Uterus (tissue), 3 donors: ENCODE measurements at regions not wholly inside any gene's neighbourhood (a gene's known extent, or its start where the extent isn't known, plus 50 kb on each side); places are given as distances from the start of the nearest gene placed in this dataset.

Experiments used
- DNase-seq, 2 donors: peaks; one replicate each; pipeline ENCODE4 v3.0.0-alpha.2; 2019 to 2020
- H3K27ac ChIP-seq, 2 donors: fragments of 200-600 bp; sonication (generic); 1 replicate in 1 of 2; 2 replicates in 1 of 2; pipeline ENCODE4 v1.5.1; 2016 to 2018
- H3K27me3 ChIP-seq, 2 donors: fragments of 200-600 bp; sonication (generic); one replicate each; pipeline ENCODE4 v1.5.1; 2018 to 2019; ENCODE audit warnings: control low read depth in 1 of 2
- H3K36me3 ChIP-seq, 2 donors: fragments of 200-600 bp; sonication (generic); one replicate each; pipeline ENCODE4 v1.5.1; 2019; ENCODE audit warnings: control low read depth in 1 of 2
- H3K4me1 ChIP-seq, 2 donors: fragments of 200-600 bp; sonication (generic); one replicate each; pipeline ENCODE4 v1.5.1; 2018 to 2019; ENCODE audit warnings: control low read depth in 1 of 2
- H3K4me3 ChIP-seq, 2 donors: fragments of 200-600 bp; sonication (generic); 1 replicate in 1 of 2; 2 replicates in 1 of 2; pipeline ENCODE4 v1.5.1; 2018 to 2019; ENCODE audit warnings: mild to moderate bottlenecking in 1 of 2
- H3K9me3 ChIP-seq, 2 donors: fragments of 200-600 bp; sonication (generic); one replicate each; pipeline ENCODE4 v1.5.1; 2019; ENCODE audit warnings: control low read depth in 1 of 2
- CTCF ChIP-seq, 4 experiments: fragments of 200-600 bp in 2 of 4; fragments of 450-650 bp in 2 of 4; sonication (generic) in 2 of 4; IDR thresholded peaks; one replicate each; pipeline ENCODE4 v1.5.1; 2016 to 2019; ENCODE audit warnings: antibody characterized with exemption in 4 of 4, mild to moderate bottlenecking in 2 of 4, moderate library complexity in 1 of 4
- POLR2A ChIP-seq, 2 donors: fragments of 450-650 bp; IDR thresholded peaks; one replicate each; pipeline ENCODE4 v1.6.1; 2016; ENCODE audit warnings: antibody characterized with exemption in 2 of 2, mild to moderate bottlenecking in 1 of 2, moderate library complexity in 1 of 2
- intact Hi-C: fragments of 100-400 bp; cut with DNase I; formaldehyde crosslinking; loops from one replicate; pipeline ENCODE4 v1.15.1; 2023; ENCODE audit warnings: low total_unique reads
- donor health status: DM: yes; HTN: yes; CAD: no.

GRCh38 chr7:156088115-156088514 lies 275.9 kb upstream of the SHH start:
- no peak for DNase-seq
- H3K4me1 ChIP-seq, result no peaks in the 10 kb centered on the region
- H3K36me3 ChIP-seq, result no peaks in the 10 kb centered on the region
- no peak overlapping the region for H3K27ac ChIP-seq
- H3K4me3 ChIP-seq, result no peak overlapping the region
- intact Hi-C loops, result no loop called here
- no peaks in the 10 kb centered on the region for H3K27me3 ChIP-seq
- no peak for TF ChIP-seq CTCF (IDR thresholded peaks at IDR 0.05)
- TF ChIP-seq POLR2A (IDR thresholded peaks at IDR 0.05), result no peak
- no peaks in the 10 kb centered on the region for H3K9me3 ChIP-seq

GRCh38 chr7:156082048-156083040 lies 270.1 kb upstream of the SHH start:
- Histone ChIP-seq H3K27ac (no peak overlapping the region), H3K36me3 (no peaks in the 10 kb centered on the region), H3K27me3 (no peaks in the 10 kb centered on the region), H3K4me3 (no peak overlapping the region), H3K9me3 (no peaks in the 10 kb centered on the region), H3K4me1 (no peaks in the 10 kb centered on the region)
- no peak for TF ChIP-seq POLR2A (IDR thresholded peaks at IDR 0.05)
- no peak for TF ChIP-seq CTCF (IDR thresholded peaks at IDR 0.05)
- DNase-seq, result no peak
- intact Hi-C loops, result no loop called here

- H3K9me3 ChIP-seq, result no peaks in the 10 kb centered on the region
- no peaks in the 10 kb centered on the region for H3K4me1 ChIP-seq
- no peaks in the 10 kb centered on the region for H3K36me3 ChIP-seq
- H3K4me3 ChIP-seq, result no peak overlapping the region
- no peak for TF ChIP-seq POLR2A (IDR thresholded peaks at IDR 0.05)
- no peak for TF ChIP-seq CTCF (IDR thresholded peaks at IDR 0.05)
- no peaks in the 10 kb centered on the region for H3K27me3 ChIP-seq
- DNase-seq, result no peak
- intact Hi-C loops, result no loop called here
- no peak overlapping the region for H3K27ac ChIP-seq
These were observed 268.3 kb upstream of the SHH start for GRCh38 chr7:156080596-156080995.

DNA sequence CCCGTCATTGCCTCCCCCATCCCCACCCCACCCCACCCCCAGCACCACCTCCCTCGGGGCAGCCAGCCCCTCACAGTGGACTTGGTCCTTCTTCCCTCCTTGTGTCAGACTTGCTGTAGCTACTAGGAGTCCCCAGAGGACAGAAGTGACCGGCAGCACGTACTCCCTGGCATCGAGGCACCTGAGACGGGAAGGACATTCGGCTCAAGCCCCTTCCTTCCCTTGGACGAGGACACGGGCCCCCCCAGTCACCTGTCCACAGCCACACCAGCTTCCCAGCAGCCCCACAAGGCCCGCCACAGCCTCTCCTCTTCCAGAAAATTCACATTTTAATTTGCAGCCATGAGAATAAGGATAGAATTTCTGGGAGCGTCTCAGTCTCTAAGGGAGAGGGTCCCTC lies 267.8 kb upstream of the SHH start:
- TF ChIP-seq POLR2A (IDR thresholded peaks at IDR 0.05), result no peak
- no peak for TF ChIP-seq CTCF (IDR thresholded peaks at IDR 0.05)
- no peak for DNase-seq
- no peaks in the 10 kb centered on the region for H3K27me3 ChIP-seq
- intact Hi-C loops, result no loop called here
- no peaks in the 10 kb centered on the region for H3K4me1 ChIP-seq
- no peak overlapping the region for H3K27ac ChIP-seq
- H3K36me3 ChIP-seq, result no peaks in the 10 kb centered on the region
- H3K9me3 ChIP-seq, result no peaks in the 10 kb centered on the region
- H3K4me3 ChIP-seq, result no peak overlapping the region

GRCh38 chr7:156079156-156079555 lies 266.9 kb upstream of the SHH start:
- Histone ChIP-seq H3K27ac (no peak overlapping the region), H3K4me1 (no peaks in the 10 kb centered on the region), H3K27me3 (no peaks in the 10 kb centered on the region), H3K9me3 (no peaks in the 10 kb centered on the region), H3K36me3 (no peaks in the 10 kb centered on the region), H3K4me3 (no peak overlapping the region)
- TF ChIP-seq POLR2A (IDR thresholded peaks at IDR 0.05), result no peak
- TF ChIP-seq CTCF (IDR thresholded peaks at IDR 0.05), result no peak
- no peak for DNase-seq
- intact Hi-C loops, result no loop called here
